ENCODE measurements at regions not wholly inside any gene's neighbourhood (a gene's known extent, or its start where the extent isn't known, plus 50 kb on each side); places are given as distances from the start of the nearest gene placed in this dataset.
"Not testable (repeated sequence)": the region's sequence is repeated elsewhere in the genome, so short reads cannot be mapped to it uniquely, and the experiment has no call there.

DNA sequence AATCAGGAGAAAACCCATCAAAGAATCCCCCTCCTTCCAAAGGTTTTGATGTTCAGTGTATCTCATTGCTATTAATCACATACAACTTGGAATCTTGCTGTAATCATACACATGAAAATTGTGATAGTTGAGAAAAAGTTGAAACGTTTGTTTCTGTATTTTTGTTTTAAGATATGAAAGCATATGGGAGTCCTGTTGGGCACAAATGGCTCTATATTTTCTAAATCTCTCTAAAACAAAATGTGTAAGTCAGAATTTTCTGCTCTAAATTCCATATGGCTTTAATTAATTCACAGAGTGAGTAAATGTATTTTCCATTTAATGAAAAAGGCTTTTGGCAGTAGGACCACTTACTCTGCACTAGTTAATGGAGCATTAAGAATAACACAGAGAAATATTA, 140.2 kb downstream of the MOSPD2 start:
- Histone ChIP-seq H3K27ac (replicated peaks in 1 of 4) (no peak overlapping the region), H3K36me3 (no peaks in the 10 kb centered on the region), H3K9me3 (no peaks in the 10 kb centered on the region), H3K4me1 (no peaks in the 10 kb centered on the region), H3K4me3 (no peak overlapping the region), H3K27me3 (no peaks in the 10 kb centered on the region)
- WGBS: 41% methylated on average over 1 of the region's 1 CpG
- TF ChIP-seq CTCF (IDR thresholded peaks at IDR 0.05) (no peak), EP300 (IDR thresholded peaks at IDR 0.05) (no peak), POLR2AphosphoS5 (IDR thresholded peaks at IDR 0.05) (no peak), POLR2A (IDR thresholded peaks at IDR 0.05; ENCODE audit: low read depth) (no peak)
- intact Hi-C loops (cut with DNase I): no loop called here
- DNase-seq (ENCODE audit: extremely low spot score): no peak

- no peak overlapping the region for H3K4me3 ChIP-seq
- no peak for DNase-seq (ENCODE audit: extremely low spot score)
- no peaks in the 10 kb centered on the region for H3K27me3 ChIP-seq
- intact Hi-C loops (cut with DNase I): no loop called here
- 56% methylated on average over 2 of the region's 2 CpGs for WGBS
- H3K4me1 ChIP-seq: no peaks in the 10 kb centered on the region
- H3K9me3 ChIP-seq: no peaks in the 10 kb centered on the region
- H3K36me3 ChIP-seq: no peaks in the 10 kb centered on the region
- TF ChIP-seq EP300 (IDR thresholded peaks at IDR 0.05): no peak
- TF ChIP-seq POLR2A (IDR thresholded peaks at IDR 0.05; ENCODE audit: low read depth): no peak
- no peak for TF ChIP-seq POLR2AphosphoS5 (IDR thresholded peaks at IDR 0.05)
- TF ChIP-seq CTCF (IDR thresholded peaks at IDR 0.05): no peak
- no peak overlapping the region for H3K27ac ChIP-seq (replicated peaks in 1 of 4)
Observed at GRCh38 chrX:14997271-14997670, 124.0 kb downstream of the MOSPD2 start.

GRCh38 chrX:14984425-14984824, 111.2 kb downstream of the MOSPD2 start:
- H3K4me3 ChIP-seq; DNase-seq (ENCODE audit: extremely low spot score); H3K27ac ChIP-seq (replicated peaks in 1 of 4); H3K4me1 ChIP-seq; H3K36me3 ChIP-seq; H3K27me3 ChIP-seq; intact Hi-C loops (cut with DNase I); H3K9me3 ChIP-seq: not testable (repeated sequence)
- WGBS: 90% methylated on average over 5 of the region's 5 CpGs
